H9 (cell line): ENCODE measurements at regions not wholly inside any gene's neighbourhood (a gene's known extent, or its start where the extent isn't known, plus 50 kb on each side); places are given as distances from the start of the nearest gene placed in this dataset.

ENCODE experiments used
- DNase-seq: peaks from one replicate; pipeline ENCODE4 v3.0.0-alpha.2; 2017
- H2AFZ ChIP-seq: one replicate; pipeline ENCODE4 v1.6.1; 2013; ENCODE audit warnings: mild to moderate bottlenecking, low read length, control low read depth, moderate library complexity
- H2AK5ac ChIP-seq: 2 replicates; pipeline ENCODE4 v1.6.1; 2013; ENCODE audit warnings: low read length, control low read depth, mixed read lengths; ENCODE audit not compliant: insufficient read length
- H2BK120ac ChIP-seq: one replicate; pipeline ENCODE4 v1.6.1; 2013; ENCODE audit warnings: low read depth, mild to moderate bottlenecking, low read length, control low read depth, inconsistent platforms; ENCODE audit not compliant: poor library complexity, severe bottlenecking
- H2BK12ac ChIP-seq: 2 replicates; pipeline ENCODE4 v1.6.1; 2013; ENCODE audit warnings: low read length, control low read depth, mixed read lengths, low read depth; ENCODE audit not compliant: insufficient read length
- H2BK15ac ChIP-seq: 2 replicates; pipeline ENCODE4 v1.6.1; 2013; ENCODE audit warnings: low read depth, low read length, control low read depth
- H2BK20ac ChIP-seq: one replicate; pipeline ENCODE4 v1.6.1; 2013; ENCODE audit warnings: low read depth, mild to moderate bottlenecking, low read length, control low read depth, inconsistent platforms; ENCODE audit not compliant: poor library complexity, severe bottlenecking
- H2BK5ac ChIP-seq: 2 replicates; pipeline ENCODE4 v1.6.1; 2013; ENCODE audit warnings: low read length, control low read depth, mixed read lengths; ENCODE audit not compliant: insufficient read length
- H3K14ac ChIP-seq: 2 replicates; pipeline ENCODE4 v1.6.1; 2013; ENCODE audit warnings: low read length, control low read depth; ENCODE audit not compliant: insufficient read depth
- H3K18ac ChIP-seq: 2 replicates; pipeline ENCODE4 v1.6.1; 2013; ENCODE audit warnings: low read depth, mild to moderate bottlenecking, mixed read lengths, low read length, control low read depth; ENCODE audit not compliant: insufficient read length
- H3K23ac ChIP-seq: 2 replicates; pipeline ENCODE4 v1.6.1; 2013; ENCODE audit warnings: low read length, control low read depth, mixed read lengths, low read depth; ENCODE audit not compliant: insufficient read length
- H3K23me2 ChIP-seq: 2 replicates; pipeline ENCODE4 v1.6.1; 2013; ENCODE audit warnings: low read depth, mild to moderate bottlenecking, mixed read lengths, low read length, control low read depth; ENCODE audit not compliant: insufficient read length, poor library complexity, severe bottlenecking
- H3K27ac ChIP-seq: 2 replicates; pipeline ENCODE4 v1.5.1; 2013; ENCODE audit warnings: low read length, control low read depth, mixed read lengths, low read depth; ENCODE audit not compliant: insufficient read length
- H3K27me3 ChIP-seq: 2 replicates; pipeline ENCODE4 v1.6.1; 2013; ENCODE audit warnings: low read length, control low read depth, inconsistent platforms; ENCODE audit not compliant: insufficient read depth
- H3K4ac ChIP-seq: 2 replicates; pipeline ENCODE4 v1.6.1; 2013; ENCODE audit warnings: low read depth, mild to moderate bottlenecking, control low read depth, inconsistent platforms, low read length, moderate library complexity
- H3K4me1 ChIP-seq: 2 replicates; pipeline ENCODE4 v1.6.1; 2013; ENCODE audit warnings: low read length, control low read depth, inconsistent platforms; ENCODE audit not compliant: insufficient read depth
- H3K4me2 ChIP-seq: 2 replicates; pipeline ENCODE4 v1.6.1; 2013; ENCODE audit warnings: low read length, control low read depth, mixed read lengths; ENCODE audit not compliant: insufficient read length, insufficient read depth
- H3K56ac ChIP-seq: 2 replicates; pipeline ENCODE4 v1.6.1; 2013; ENCODE audit warnings: low read depth, mild to moderate bottlenecking, mixed read lengths, low read length, control low read depth; ENCODE audit not compliant: insufficient read length
- H3K79me1 ChIP-seq: 2 replicates; pipeline ENCODE4 v1.6.1; 2013; ENCODE audit warnings: low read depth, mild to moderate bottlenecking, moderate library complexity, low read length, control low read depth, inconsistent platforms; ENCODE audit not compliant: insufficient read depth, poor library complexity, severe bottlenecking
- H3K79me2 ChIP-seq: 2 replicates; pipeline ENCODE4 v1.6.1; 2013; ENCODE audit warnings: low read length, control low read depth, inconsistent platforms; ENCODE audit not compliant: insufficient read depth
- H3K9ac ChIP-seq: 2 replicates; pipeline ENCODE4 v1.6.1; 2013; ENCODE audit warnings: low read length, control low read depth, mixed read lengths; ENCODE audit not compliant: insufficient read length; ENCODE audit errors: extremely low read depth
- H3K9me3 ChIP-seq: one replicate; pipeline ENCODE4 v1.6.1; 2013; ENCODE audit warnings: low read depth, low read length, inconsistent platforms; ENCODE audit not compliant: control insufficient read depth
- H3T11ph ChIP-seq: one replicate; pipeline ENCODE4 v1.6.1; 2013; ENCODE audit warnings: mild to moderate bottlenecking, low read length, control low read depth, inconsistent platforms
- H4K20me1 ChIP-seq: one replicate; pipeline ENCODE4 v1.6.1; 2013; ENCODE audit not compliant: control insufficient read depth, insufficient read length, insufficient read depth
- H4K5ac ChIP-seq: 2 replicates; pipeline ENCODE4 v1.6.1; 2013; ENCODE audit warnings: low read depth, mild to moderate bottlenecking, mixed read lengths, low read length, control low read depth; ENCODE audit not compliant: insufficient read length
- H4K8ac ChIP-seq: replicated peaks from 2 replicates; pipeline ENCODE4 v1.6.1; 2013; ENCODE audit warnings: low read length, control low read depth, mixed read lengths, low read depth; ENCODE audit not compliant: insufficient read length
- H4K91ac ChIP-seq: 2 replicates; pipeline ENCODE4 v1.6.1; 2013; ENCODE audit warnings: low read depth, mild to moderate bottlenecking, moderate library complexity, mixed read lengths, low read length, control low read depth; ENCODE audit not compliant: insufficient read length
- H3K27ac Mint-ChIP-seq, 3 experiments: 2 replicates in 2 of 3; 3 replicates in 1 of 3; pipeline ENCODE4 v1.8.0; 2020 to 2021; ENCODE audit warnings: mixed read lengths in 3 of 3, mild to moderate bottlenecking in 1 of 3, moderate library complexity in 1 of 3
- H3K27me3 Mint-ChIP-seq: 2 replicates; pipeline ENCODE4 v1.8.0; 2021; ENCODE audit warnings: low read depth, mild to moderate bottlenecking, moderate library complexity, mixed read lengths
- H3K36me3 Mint-ChIP-seq, 3 experiments: 2 replicates in 2 of 3; 3 replicates in 1 of 3; pipeline ENCODE4 v1.8.0; 2020 to 2021; ENCODE audit warnings: low read depth in 3 of 3, mixed read lengths in 3 of 3; ENCODE audit not compliant: insufficient read depth in 1 of 3
- H3K4me1 Mint-ChIP-seq, 2 experiments: 2 replicates each; pipeline ENCODE4 v1.8.0; 2020; ENCODE audit warnings: mixed read lengths in 2 of 2
- H3K4me3 Mint-ChIP-seq, 2 experiments: 2 replicates in 1 of 2; 3 replicates in 1 of 2; pipeline ENCODE4 v1.8.0; 2020 to 2021; ENCODE audit warnings: mild to moderate bottlenecking in 2 of 2, mixed read lengths in 2 of 2, moderate library complexity in 1 of 2
- H3K9me3 Mint-ChIP-seq, 2 experiments: 2 replicates in 1 of 2; 3 replicates in 1 of 2; pipeline ENCODE4 v1.8.0; 2020; ENCODE audit warnings: mild to moderate bottlenecking in 2 of 2, mixed read lengths in 2 of 2, moderate library complexity in 1 of 2
- CTCF ChIP-seq: fragments of 200-600 bp; sonication (generic); conservative IDR thresholded peaks from 3 replicates; pipeline ENCODE4 v1.8.0; 2021; ENCODE audit warnings: antibody characterized with exemption, mild to moderate bottlenecking
- WGBS: extraction: QIAGEN DNeasy Blood & Tissue Kit; methylation state at CpG from one replicate; pipeline ENCODE4 v1.1.7; 2013; ENCODE audit warnings: missing lambda C conversion rate, low lambda C conversion rate, mixed read lengths; ENCODE audit not compliant: insufficient read length; ENCODE audit errors: extremely low coverage; 5-methylcytosine and 5-hydroxymethylcytosine counted together

DNA sequence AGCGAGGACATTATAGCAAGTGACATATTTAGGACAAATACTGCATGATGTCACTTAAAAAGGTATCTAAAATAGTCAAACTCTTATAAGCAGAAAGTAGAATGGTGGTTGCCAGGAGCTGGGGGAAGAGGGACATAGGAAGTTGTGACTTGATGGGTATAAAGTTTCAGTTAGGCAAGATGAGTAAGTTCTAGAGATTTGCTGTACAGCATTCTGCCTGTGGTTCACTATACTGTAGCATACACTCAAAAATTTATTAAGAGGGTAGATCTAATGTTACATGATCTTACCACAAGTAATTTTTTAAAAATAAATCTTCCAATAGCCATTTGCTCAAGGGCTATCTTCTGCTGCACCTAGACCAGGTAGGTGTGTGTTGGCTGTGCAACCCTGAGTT is 78.1 kb upstream of the NPAS2 start:
- no peak overlapping the region for H2AK5ac ChIP-seq
- Mint-ChIP-seq H3K4me3 (no peak overlapping the region), H3K4me1 (no peaks in the 10 kb centered on the region), H3K36me3 (no peaks in the 10 kb centered on the region), H3K27ac (no peak overlapping the region), H3K27me3 (peaks cover 7% of the 10 kb centered on the region), H3K9me3 (no peaks in the 10 kb centered on the region)
- no peaks in the 10 kb centered on the region for H3K27me3 ChIP-seq
- H3K79me1 ChIP-seq: no peaks in the 10 kb centered on the region
- H3K14ac ChIP-seq: no peak overlapping the region
- H3T11ph ChIP-seq: no peak overlapping the region
- no peak overlapping the region for H2BK5ac ChIP-seq
- DNase-seq: no peak
- H4K5ac ChIP-seq: no peak overlapping the region
- no peak overlapping the region for H3K4ac ChIP-seq
- no peak overlapping the region for H3K56ac ChIP-seq
- no peak overlapping the region for H4K91ac ChIP-seq
- TF ChIP-seq CTCF: no peak
- no peak overlapping the region for H3K4me2 ChIP-seq
- H4K20me1 ChIP-seq: no peaks in the 10 kb centered on the region
- H3K23ac ChIP-seq: no peak overlapping the region
- H2BK20ac ChIP-seq: no peak overlapping the region
- no peaks in the 10 kb centered on the region for H3K4me1 ChIP-seq
- no peaks in the 10 kb centered on the region; the same call in 1 of the 2 replicates for H3K79me2 ChIP-seq
- no peak overlapping the region for H2AFZ ChIP-seq
- H4K8ac ChIP-seq: no peak overlapping the region
- no peaks in the 10 kb centered on the region for H3K23me2 ChIP-seq
- H2BK12ac ChIP-seq: no peak overlapping the region
- no CpG with 5 or more reads among the region's 1 CpG for WGBS
- H2BK15ac ChIP-seq: no peak overlapping the region
- no peak overlapping the region for H3K18ac ChIP-seq
- no peak overlapping the region for H2BK120ac ChIP-seq
- H3K27ac ChIP-seq: no peak overlapping the region
- no peaks in the 10 kb centered on the region for H3K9me3 ChIP-seq
- H3K9ac ChIP-seq: no peak overlapping the region
